ENCODE measurements at regions not wholly inside any gene's neighbourhood (a gene's known extent, or its start where the extent isn't known, plus 50 kb on each side); places are given as distances from the start of the nearest gene placed in this dataset.

GRCh38 chr3:14600075-14600474, 51.5 kb upstream of the CCDC174 start:
- Histone ChIP-seq H3K27me3 (peaks cover 24% of the 10 kb centered on the region), H3K9me3 (replicated peaks in 1 of 3) (no peaks in the 10 kb centered on the region), H3K27ac (no peak overlapping the region), H3K4me1 (replicated peaks in 1 of 2) (peaks cover 0 to 5% of the 10 kb centered on the region in 2 donors), H3K36me3 (replicated peaks in 1 of 2) (no peaks in the 10 kb centered on the region), H3K4me3 (no peak overlapping the region)
- TF ChIP-seq CTCF (IDR thresholded peaks at IDR 0.05) (no peak), POLR2A (IDR thresholded peaks at IDR 0.05) (no peak)
- intact Hi-C loops (cut with DNase I), result no loop called here
- DNase-seq, result no peak
- WGBS, 4 donors, result 63 to 83% (median 72%) methylated on average over 4 of the region's 4 CpGs

- Histone ChIP-seq H3K36me3 (replicated peaks in 1 of 2) (no peaks in the 10 kb centered on the region), H3K27ac (no peak overlapping the region), H3K4me3 (no peak overlapping the region), H3K4me1 (replicated peaks in 1 of 2) (peaks cover 0 to 5% of the 10 kb centered on the region in 2 donors), H3K9me3 (replicated peaks in 1 of 3) (no peaks in the 10 kb centered on the region), H3K27me3 (peaks cover 24% of the 10 kb centered on the region)
- no peak for DNase-seq
- 71 to 84% (median 74%) methylated on average over 9 to 10 of the region's 10 CpGs for WGBS, 4 donors
- TF ChIP-seq CTCF (IDR thresholded peaks at IDR 0.05), result no peak
- TF ChIP-seq POLR2A (IDR thresholded peaks at IDR 0.05), result no peak
- intact Hi-C loops (cut with DNase I), result no loop called here
These were observed 50.5 kb upstream of the CCDC174 start for GRCh38 chr3:14600856-14601610.

- Histone ChIP-seq H3K9me3 (replicated peaks in 1 of 3) (no peaks in the 10 kb centered on the region), H3K27me3 (peaks cover 24% of the 10 kb centered on the region), H3K36me3 (replicated peaks in 1 of 2) (no peaks in the 10 kb centered on the region), H3K4me3 (no peak overlapping the region), H3K27ac (no peak overlapping the region), H3K4me1 (replicated peaks in 1 of 2) (peaks cover 0 to 5% of the 10 kb centered on the region in 2 donors)
- intact Hi-C loops (cut with DNase I), result no loop called here
- TF ChIP-seq CTCF (IDR thresholded peaks at IDR 0.05) (no peak), POLR2A (IDR thresholded peaks at IDR 0.05) (no peak)
- 49 to 71% (median 54%) methylated on average over 3 to 4 of the region's 4 CpGs for WGBS, 4 donors
- DNase-seq, result no peak
These were observed 49.9 kb upstream of the CCDC174 start for GRCh38 chr3:14601692-14602005.

All from adrenal gland (tissue), 9 donors.